ENCODE measurements at regions not wholly inside any gene's neighbourhood (a gene's known extent, or its start where the extent isn't known, plus 50 kb on each side); places are given as distances from the start of the nearest gene placed in this dataset.

GRCh38 chr10:69751214-69751613 is 50.5 kb upstream of the COL13A1 start:
- Histone ChIP-seq H3K27ac (no peak overlapping the region), H3K4me1 (replicated peaks) (peaks cover 7% of the 10 kb centered on the region), H3K36me3 (no peaks in the 10 kb centered on the region), H3K27me3 (replicated peaks) (no peaks in the 10 kb centered on the region), H3K9me3 (replicated peaks) (no peaks in the 10 kb centered on the region), H3K4me3 (no peak overlapping the region)
- no peak for DNase-seq (ENCODE audit: low read depth in 1 of 2, low spot score in 2 of 2)

All from SJSA1 (cell line).